ENCODE measurements at regions not wholly inside any gene's neighbourhood (a gene's known extent, or its start where the extent isn't known, plus 50 kb on each side); places are given as distances from the start of the nearest gene placed in this dataset.

DNA sequence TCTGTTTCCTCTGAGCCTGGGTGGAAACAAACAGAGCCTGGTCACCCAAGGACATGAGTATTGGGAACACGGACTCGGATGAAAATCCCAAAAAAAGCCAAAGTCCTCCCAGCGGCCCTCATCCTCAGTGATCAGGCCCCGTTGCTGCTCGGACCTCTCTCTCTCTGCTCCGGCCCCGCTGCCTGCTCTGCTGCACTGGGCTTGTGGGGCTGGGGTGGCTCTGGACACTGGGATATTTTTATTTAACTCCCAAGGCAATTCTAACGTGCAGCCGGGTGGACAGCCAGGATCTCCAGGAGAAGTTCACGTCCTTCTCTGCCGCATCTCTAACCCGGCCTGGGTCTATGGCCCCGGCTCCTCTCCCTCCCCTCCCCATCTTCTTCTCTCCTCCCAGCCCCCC lies 280.9 kb upstream of the TNRC6C start:
- no peak for DNase-seq (ENCODE audit: low read depth in 3 of 3)

GRCh38 chr17:77679589-77679988 lies 278.9 kb upstream of the TNRC6C start:
- no peak for DNase-seq (ENCODE audit: low read depth in 3 of 3)

GRCh38 chr17:77681861-77682260 lies 276.6 kb upstream of the TNRC6C start:
- DNase-seq (ENCODE audit: low read depth in 3 of 3) = no peak

- no peak for DNase-seq (ENCODE audit: low read depth in 3 of 3)
Observed at GRCh38 chr17:77684803-77685798, 273.4 kb upstream of the TNRC6C start.

- DNase-seq (ENCODE audit: low read depth in 3 of 3) = no peak
Observed at GRCh38 chr17:77685881-77686486, 272.5 kb upstream of the TNRC6C start.

DNA sequence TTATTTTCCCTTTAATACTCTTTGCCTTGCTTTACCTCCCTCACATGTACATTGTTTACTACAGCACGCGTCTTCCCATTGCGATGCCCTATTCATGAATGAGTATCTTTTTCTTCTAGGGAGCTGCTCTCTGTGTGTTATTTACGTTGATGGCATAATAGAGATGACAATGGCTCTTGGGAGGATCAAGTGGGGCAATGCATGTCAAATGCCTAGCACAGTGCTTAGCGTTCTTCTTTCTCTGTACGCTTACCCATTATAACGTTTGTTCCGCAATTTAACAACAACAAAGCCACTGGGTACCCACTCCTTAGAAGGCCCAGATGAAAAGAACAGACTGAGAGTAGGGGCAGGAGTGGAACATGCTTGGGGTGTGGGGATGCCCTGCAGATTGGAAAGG lies 271.6 kb upstream of the TNRC6C start:
- DNase-seq (ENCODE audit: low read depth in 3 of 3) = no peak

- DNase-seq (ENCODE audit: low read depth in 3 of 3) = no peak
Observed at GRCh38 chr17:77687417-77687816, 271.1 kb upstream of the TNRC6C start.

DNA sequence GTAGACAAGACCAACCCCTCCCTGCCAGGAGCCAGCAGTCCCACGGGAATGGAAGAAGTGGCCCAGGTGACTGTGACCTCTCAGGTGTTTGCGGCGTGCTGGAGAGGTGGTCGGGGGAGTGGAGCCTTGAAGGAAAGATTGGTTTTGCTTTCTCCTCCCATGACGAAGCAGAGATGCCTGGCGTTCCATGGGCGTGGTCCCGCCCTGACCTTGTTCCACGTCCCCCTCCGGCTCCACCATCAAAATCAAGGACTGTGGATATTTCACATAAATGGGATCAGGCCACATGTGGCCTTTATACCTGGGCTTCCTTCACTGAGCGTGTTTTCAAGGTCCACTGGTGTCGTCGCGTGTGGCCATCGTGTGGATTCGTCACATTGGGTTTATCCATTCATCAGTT lies 270.6 kb upstream of the TNRC6C start:
- no peak for DNase-seq (ENCODE audit: low read depth in 3 of 3)

- DNase-seq (ENCODE audit: low read depth in 3 of 3) = no peak
Observed at GRCh38 chr17:77688369-77688768, 270.1 kb upstream of the TNRC6C start.

DNA sequence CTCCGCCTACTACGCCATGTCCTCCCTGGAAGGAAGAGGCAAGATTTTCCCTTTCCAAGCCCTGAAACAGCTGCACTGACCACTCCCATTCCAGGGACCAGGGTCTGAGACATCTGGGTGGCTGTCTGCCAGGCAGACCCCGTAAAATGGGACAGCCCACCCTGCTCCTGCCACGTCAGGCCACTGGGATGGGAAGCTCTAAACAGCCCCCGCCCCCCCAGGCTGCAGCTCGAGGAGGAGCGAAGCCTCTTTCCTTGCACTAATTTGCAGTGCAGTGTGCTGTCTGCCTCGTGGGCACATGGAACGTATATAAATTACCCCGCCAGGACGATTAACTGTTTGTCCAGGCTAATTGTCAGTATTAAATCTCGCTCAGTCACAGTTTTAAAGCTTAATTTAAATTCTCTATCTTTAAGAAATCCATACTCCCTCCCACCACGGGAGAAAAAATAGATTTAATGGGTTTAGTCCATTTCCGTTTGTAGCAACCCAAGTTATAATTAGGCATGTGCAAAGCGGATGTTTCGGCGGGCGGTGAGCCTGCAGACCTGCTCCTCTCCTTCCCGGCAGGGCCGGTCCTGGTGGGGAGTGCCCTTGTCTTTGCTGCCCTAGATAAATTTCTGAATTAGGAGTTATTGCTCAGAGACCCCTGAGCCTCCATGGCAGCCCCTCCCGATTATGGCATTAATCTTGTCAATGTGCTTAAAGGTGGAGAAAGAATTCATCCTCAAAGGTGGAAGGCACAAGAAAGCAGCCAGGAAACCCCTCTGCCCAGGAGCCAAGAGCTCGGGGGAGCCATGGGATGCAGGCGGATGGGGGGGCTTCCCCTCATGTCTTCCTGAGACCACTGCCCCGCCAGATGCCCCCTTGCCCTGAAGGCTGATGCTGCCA lies 268.0 kb upstream of the TNRC6C start:
- no peak for DNase-seq (ENCODE audit: low read depth in 3 of 3)

GRCh38 chr17:77691216-77692085 lies 267.1 kb upstream of the TNRC6C start:
- DNase-seq (ENCODE audit: low read depth in 3 of 3) = no peak

GRCh38 chr17:77692571-77693161 lies 265.8 kb upstream of the TNRC6C start:
- DNase-seq (ENCODE audit: low read depth in 3 of 3) = no peak

GRCh38 chr17:77693301-77693700 lies 265.2 kb upstream of the TNRC6C start:
- no peak for DNase-seq (ENCODE audit: low read depth in 3 of 3)

- no peak for DNase-seq (ENCODE audit: low read depth in 3 of 3)
Observed at GRCh38 chr17:77693776-77694175, 264.7 kb upstream of the TNRC6C start.

DNA sequence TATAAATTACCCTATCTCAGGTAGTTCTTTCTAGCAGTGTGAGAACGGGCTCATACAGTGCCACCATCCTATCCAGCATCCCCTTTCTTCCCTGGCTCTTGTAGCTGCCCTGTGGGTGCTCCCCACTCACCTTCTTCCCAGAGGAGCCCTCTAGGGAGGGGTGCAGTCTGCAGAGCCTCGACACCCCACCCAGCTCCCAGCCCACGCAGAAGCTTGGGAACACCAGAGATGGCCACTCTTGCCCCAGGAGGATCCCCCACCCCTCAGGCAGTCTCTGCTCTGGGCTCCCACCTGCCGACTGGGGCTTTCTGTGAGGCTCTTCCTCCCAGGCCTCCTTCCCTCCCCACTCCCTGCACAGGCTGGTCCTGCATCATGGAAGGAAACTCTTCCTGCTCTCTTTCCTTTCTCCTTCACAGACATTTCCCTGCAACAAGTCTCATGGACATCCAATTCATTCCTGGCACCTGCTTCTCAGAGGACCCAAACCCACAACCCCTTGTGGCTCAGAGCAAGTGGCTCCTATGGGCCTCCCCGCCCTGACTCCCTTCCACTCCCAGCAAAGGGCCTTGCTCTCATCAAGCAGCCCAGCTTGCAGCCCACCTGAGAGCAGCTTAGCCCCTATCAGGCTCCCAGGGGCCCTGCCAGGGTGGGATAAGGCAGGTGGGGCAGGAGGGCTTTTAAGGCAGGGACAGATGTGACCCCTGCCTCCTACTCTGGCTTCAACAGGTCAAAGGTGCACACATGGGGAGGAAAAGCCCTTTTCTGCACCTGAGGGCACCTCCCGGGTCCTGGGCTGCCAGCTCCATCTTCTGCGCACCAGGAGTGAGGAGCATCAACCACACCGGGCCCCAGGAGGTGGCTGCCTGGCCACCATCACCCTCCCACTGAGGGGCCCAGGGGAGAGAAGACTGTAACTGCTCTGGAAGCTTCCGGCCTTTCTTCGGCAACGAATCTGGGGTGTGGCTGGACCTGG lies 263.8 kb upstream of the TNRC6C start:
- DNase-seq (ENCODE audit: low read depth in 3 of 3) = no peak

DNA sequence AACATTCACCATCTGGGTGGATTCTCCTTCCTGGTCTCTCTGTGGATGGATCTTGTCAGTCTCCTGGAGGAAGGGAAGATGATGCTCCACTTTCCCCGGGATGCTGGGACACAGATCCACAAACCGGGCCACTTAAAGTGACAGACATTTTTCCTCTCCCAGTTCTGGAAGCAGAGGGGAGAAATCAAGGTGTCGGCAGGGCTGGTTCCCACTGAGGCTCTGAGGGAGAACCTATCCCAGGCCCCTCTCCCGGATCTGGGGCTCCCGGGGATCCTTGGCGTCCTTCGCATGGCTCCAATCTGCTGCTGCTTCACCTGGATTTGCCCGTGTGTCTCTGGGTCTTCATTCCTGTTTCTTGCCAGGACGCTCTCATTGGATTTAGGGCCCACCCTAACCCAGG lies 263.1 kb upstream of the TNRC6C start:
- no peak for DNase-seq (ENCODE audit: low read depth in 3 of 3)

DNA sequence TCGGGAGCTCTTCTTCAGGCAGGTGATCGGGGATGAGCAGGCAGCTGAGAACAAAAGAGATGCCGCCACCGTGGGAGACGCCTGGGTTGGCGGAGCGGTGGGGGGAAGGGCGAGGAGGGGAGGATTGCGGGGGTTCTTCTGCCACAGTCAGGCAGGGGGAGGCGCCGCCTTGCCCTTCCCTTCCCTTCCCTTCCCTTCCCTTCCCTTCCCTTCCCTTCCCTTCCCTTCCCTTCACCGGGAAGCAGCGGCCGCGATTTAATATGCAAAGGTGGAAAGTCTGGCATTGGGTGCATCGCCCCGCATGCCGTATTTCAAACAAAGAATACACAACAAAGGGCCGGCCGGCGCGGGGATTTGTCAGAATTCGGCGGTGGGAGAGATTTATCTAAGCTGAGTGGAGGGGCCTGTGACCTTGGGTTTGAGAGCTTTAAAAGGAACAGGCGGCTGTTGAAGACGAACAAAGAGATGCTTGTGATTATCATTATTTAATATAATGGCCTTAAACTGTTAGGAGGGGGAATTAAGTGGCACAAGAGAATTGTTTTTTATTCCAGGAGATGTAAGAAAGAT lies 262.3 kb upstream of the TNRC6C start:
- no peak for DNase-seq (ENCODE audit: low read depth in 3 of 3)

- DNase-seq (ENCODE audit: low read depth in 3 of 3) = no peak
Observed at GRCh38 chr17:77696721-77697460, 261.6 kb upstream of the TNRC6C start.

Measured in stimulated activated CD4-positive, alpha-beta T cell treated with anti-CD3 and anti-CD28 coated beads, TNF-alpha, amount 100 ng/mL, for 48 hours (primary cell).